ENCODE measurements at regions not wholly inside any gene's neighbourhood (a gene's known extent, or its start where the extent isn't known, plus 50 kb on each side); places are given as distances from the start of the nearest gene placed in this dataset.
"Not testable (repeated sequence)": the region's sequence is repeated elsewhere in the genome, so short reads cannot be mapped to it uniquely, and the experiment has no call there.

DNA sequence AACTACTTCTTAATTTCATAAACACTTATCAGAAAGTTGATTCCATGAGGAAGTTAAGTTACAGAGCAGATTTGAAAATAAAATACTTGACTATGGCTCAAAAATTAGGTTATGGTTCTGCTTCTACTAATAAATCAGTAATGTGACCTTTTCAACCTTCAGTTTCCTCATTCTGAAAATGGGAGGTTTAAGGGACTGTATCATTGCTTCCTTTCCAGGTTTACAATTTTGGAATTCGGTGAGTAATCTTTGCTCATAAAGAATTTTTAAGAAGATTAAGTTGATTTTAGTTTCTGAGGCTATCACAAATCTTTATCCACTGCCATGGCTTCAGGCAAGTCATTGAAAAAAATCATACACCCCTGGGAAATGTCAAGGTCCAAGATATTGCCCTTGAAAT is 1061.2 kb downstream of the DIPK2A start:
- H3K36me3 Mint-ChIP-seq (ENCODE audit: low read depth), result no peaks in the 10 kb centered on the region
- intact Hi-C loops (cut with micrococcal nuclease), result no loop called here
- no peak overlapping the region for H3K27ac Mint-ChIP-seq
- no peak for DNase-seq
- no peaks in the 10 kb centered on the region for H3K9me3 Mint-ChIP-seq
- no peaks in the 10 kb centered on the region for H3K4me1 Mint-ChIP-seq
- no peak overlapping the region for H3K4me3 Mint-ChIP-seq
- H3K27me3 Mint-ChIP-seq, result no peaks in the 10 kb centered on the region

DNA sequence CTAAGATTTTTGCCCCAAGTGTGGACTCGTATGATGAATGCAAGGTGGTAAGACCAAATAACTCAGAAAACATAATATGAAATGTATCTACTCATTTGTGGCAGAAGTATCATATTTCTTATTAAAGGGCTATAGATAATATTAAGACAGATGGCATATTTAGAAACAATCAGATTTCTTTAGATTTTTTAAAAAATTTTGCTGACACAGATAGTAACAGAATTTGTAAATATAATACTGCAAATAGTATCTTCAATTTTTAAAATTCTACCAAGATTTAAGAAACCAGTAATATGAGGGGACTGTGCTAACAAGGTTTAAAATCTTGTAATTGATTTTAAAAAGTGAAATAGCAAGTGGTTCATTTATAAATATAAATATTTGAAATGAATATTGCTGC is 1064.1 kb downstream of the DIPK2A start:
- no peaks in the 10 kb centered on the region for H3K36me3 Mint-ChIP-seq (ENCODE audit: low read depth)
- H3K27me3 Mint-ChIP-seq, result no peaks in the 10 kb centered on the region
- H3K4me3 Mint-ChIP-seq, result no peak overlapping the region
- no peak for DNase-seq
- intact Hi-C loops (cut with micrococcal nuclease), result no loop called here
- H3K4me1 Mint-ChIP-seq, result no peaks in the 10 kb centered on the region
- H3K27ac Mint-ChIP-seq, result no peak overlapping the region
- no peaks in the 10 kb centered on the region for H3K9me3 Mint-ChIP-seq

DNA sequence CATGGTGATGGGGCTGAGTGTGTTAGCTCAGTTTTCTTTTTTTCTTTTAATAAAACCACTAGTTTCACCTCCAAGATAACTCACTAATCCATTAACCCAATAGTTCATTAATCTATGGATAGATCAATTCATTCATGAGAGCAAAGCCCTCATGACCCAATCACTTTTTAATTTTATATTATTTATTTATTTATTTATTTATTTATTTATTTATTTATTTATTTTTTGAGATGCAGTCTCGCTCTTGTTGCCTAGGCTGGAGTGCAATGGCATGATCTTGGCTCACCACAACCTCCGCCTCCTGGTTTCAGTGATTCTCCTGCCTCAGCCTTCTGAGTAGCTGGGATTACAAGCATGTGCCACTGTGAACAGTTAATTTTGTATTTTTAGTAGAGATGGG is 1082.4 kb downstream of the DIPK2A start:
- H3K4me3 Mint-ChIP-seq; H3K4me1 Mint-ChIP-seq; H3K27ac Mint-ChIP-seq; H3K36me3 Mint-ChIP-seq (ENCODE audit: low read depth); H3K27me3 Mint-ChIP-seq; DNase-seq; H3K9me3 Mint-ChIP-seq; intact Hi-C loops (cut with micrococcal nuclease): not testable (repeated sequence)

DNA sequence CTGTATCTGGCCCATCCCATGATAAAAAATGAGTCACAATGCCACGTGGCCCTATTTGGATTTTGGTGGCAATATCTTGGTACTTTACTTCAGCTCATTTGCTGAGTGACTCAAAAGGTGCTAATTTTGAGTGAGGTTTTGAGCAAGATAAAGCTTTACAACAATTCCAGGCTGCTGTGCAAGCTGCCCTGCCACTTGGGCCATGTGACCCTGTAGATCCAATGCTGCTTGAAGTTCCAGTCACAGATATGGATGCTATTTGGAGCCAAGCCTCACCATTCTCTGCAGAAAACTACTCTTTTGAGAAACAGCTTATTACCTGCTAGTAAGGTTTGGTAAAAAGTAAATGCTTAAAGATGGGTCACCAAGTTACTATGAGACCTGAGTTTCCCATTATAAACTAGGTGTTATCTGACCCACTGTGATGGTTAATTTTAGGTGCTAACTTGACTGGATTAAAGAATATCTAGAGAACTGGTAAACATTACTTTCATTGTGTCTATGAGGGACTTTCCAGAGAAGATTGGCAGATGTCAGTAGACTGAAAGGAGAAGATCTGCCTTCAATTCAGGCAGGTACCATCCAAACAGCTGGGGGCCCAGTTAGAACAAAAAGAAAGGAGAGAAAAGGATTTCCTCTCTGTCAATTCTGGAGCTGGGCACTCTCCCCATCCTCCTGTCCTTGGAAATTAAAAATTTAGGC is 1083.9 kb downstream of the DIPK2A start:
- intact Hi-C loops (cut with micrococcal nuclease), result no loop called here
- no peaks in the 10 kb centered on the region for H3K27me3 Mint-ChIP-seq
- no peak overlapping the region for H3K4me3 Mint-ChIP-seq
- H3K9me3 Mint-ChIP-seq, result no peaks in the 10 kb centered on the region
- H3K27ac Mint-ChIP-seq, result no peak overlapping the region
- H3K36me3 Mint-ChIP-seq (ENCODE audit: low read depth), result no peaks in the 10 kb centered on the region
- no peaks in the 10 kb centered on the region for H3K4me1 Mint-ChIP-seq
- no peak for DNase-seq

DNA sequence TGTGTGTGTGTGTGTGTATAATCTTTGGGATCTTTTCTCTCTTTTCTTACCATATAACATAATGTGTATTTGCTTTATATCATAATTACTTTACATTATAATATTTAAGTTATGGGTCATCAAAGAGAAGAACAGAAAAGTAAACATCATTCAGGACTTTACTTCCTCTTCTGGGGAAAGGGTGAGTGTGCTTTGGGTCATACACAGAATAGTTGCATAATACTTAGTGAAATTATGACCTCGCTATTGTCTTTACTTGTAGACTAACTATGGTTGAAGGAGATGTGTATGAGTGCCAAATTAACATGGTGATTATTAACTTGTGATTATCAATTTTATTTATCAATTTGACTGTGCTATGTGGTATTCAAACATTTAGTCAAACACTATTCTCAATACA is 1086.9 kb downstream of the DIPK2A start:
- no peak for DNase-seq
- no peaks in the 10 kb centered on the region for H3K27me3 Mint-ChIP-seq
- no peak overlapping the region for H3K27ac Mint-ChIP-seq
- no peaks in the 10 kb centered on the region for H3K4me1 Mint-ChIP-seq
- no peaks in the 10 kb centered on the region for H3K36me3 Mint-ChIP-seq (ENCODE audit: low read depth)
- intact Hi-C loops (cut with micrococcal nuclease), result no loop called here
- no peak overlapping the region for H3K4me3 Mint-ChIP-seq
- H3K9me3 Mint-ChIP-seq, result no peaks in the 10 kb centered on the region

DNA sequence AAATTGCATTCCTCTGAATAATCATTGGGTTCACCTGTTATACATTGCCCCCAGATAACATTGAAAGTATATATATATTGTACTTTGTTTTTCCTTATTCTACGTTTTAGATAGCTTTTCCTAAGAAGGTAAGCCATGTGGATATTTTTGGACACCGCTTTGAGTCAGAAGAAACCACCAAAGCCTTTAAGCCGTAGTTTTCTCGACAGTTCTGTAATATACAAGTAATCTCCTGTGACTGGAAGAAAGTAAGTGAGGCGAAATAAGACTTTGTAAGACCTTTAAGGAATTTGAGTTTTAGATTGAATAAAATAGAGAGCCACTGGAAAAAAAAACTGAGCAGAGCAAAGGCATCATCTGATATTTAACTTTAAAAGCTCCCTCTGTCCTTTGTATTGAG is 1092.0 kb downstream of the DIPK2A start:
- Mint-ChIP-seq H3K27me3 (no peaks in the 10 kb centered on the region), H3K9me3 (peaks cover 5% of the 10 kb centered on the region), H3K36me3 (ENCODE audit: low read depth) (no peaks in the 10 kb centered on the region), H3K4me3 (no peak overlapping the region), H3K27ac (no peak overlapping the region), H3K4me1 (no peaks in the 10 kb centered on the region)
- DNase-seq, result no peak
- intact Hi-C loops (cut with micrococcal nuclease), result no loop called here

DNA sequence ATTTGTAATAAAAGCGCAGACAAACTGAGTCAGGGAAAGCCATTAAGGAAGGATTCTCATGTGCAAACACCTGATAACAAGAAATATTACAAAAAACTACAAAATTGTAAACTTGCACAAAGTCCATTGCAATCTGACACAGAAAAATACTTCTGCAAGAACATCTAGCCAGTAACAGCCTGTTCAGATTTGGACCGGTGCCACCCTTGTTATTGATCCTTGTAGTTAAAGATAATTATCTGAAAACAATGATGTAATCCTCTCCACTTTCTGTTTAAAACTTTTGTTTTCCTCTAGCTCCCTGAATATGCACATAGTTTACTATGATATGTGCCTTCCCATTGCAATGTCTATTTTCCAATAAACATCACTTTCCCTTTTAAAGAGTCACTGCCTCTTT is 1090.2 kb downstream of the PLOD2 start:
- H3K4me3 Mint-ChIP-seq, result no peak overlapping the region
- no peaks in the 10 kb centered on the region for H3K36me3 Mint-ChIP-seq (ENCODE audit: low read depth)
- DNase-seq, result no peak
- intact Hi-C loops (cut with micrococcal nuclease), result no loop called here
- H3K27me3 Mint-ChIP-seq, result no peaks in the 10 kb centered on the region
- no peaks in the 10 kb centered on the region for H3K4me1 Mint-ChIP-seq
- H3K9me3 Mint-ChIP-seq, result peaks cover 4% of the 10 kb centered on the region
- H3K27ac Mint-ChIP-seq, result no peak overlapping the region

DNA sequence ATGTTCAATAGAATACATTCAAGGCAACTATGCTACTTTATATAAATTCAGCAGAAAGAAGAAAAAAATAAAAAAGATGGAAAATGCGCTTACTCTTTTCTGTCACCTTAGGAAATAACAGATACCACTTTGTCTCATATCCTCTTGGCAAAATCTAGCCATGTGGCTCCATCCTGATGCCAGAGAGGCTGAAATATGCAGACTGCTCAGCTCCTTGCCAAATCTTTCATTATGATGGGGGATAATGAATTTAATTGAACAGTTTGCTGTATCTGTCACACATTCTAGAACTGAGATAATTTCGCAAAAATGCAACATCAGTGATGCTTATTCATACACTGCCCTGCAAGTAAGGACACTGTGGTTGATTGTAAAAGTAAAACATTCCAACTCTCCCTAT is 1081.5 kb downstream of the PLOD2 start:
- no peak for DNase-seq
- H3K9me3 Mint-ChIP-seq, result no peaks in the 10 kb centered on the region
- no peak overlapping the region for H3K4me3 Mint-ChIP-seq
- H3K4me1 Mint-ChIP-seq, result no peaks in the 10 kb centered on the region
- no peaks in the 10 kb centered on the region for H3K36me3 Mint-ChIP-seq (ENCODE audit: low read depth)
- intact Hi-C loops (cut with micrococcal nuclease), result no loop called here
- H3K27ac Mint-ChIP-seq, result no peak overlapping the region
- H3K27me3 Mint-ChIP-seq, result no peaks in the 10 kb centered on the region

DNA sequence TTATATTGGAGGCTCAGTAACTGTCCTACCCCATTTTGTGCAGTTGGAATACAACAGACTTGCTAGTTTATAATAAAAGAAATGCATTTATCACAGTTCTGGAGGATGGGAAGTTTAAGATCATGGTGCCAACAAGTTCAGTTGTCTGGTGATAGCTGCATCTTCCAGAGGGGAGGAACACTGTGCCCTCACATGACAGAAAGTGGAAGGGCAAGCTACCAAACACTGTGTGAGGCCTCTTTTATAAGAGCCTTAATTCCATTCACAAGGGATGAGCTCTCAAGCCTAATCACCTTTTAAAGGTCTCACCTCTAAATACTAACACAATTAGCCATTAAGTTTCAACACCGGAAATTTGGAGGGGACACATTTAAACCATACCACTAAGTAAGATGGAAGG is 1073.9 kb downstream of the PLOD2 start:
- intact Hi-C loops (cut with micrococcal nuclease), result no loop called here
- no peak for DNase-seq
- Mint-ChIP-seq H3K36me3 (ENCODE audit: low read depth) (no peaks in the 10 kb centered on the region), H3K9me3 (no peaks in the 10 kb centered on the region), H3K27me3 (no peaks in the 10 kb centered on the region), H3K4me1 (no peaks in the 10 kb centered on the region), H3K27ac (no peak overlapping the region), H3K4me3 (no peak overlapping the region)

DNA sequence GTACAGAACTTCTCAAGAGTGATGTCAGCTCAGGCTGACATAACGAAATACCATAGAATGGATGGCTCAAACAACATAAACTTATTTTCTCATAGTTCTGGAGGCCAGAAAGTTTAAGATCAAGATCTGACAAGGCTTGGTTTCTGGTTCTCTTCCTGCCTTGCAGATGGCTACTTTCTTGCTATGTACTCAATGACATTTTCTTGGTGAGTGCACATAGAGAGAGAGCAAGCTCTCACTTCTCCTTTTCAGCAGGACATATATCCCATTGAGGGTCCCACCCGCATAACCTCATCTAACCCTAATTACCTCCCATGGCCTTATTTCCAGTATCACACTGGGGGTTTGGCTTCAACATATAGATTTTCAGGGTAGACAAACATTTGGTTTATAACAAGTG is 1072.1 kb downstream of the PLOD2 start:
- H3K4me3 Mint-ChIP-seq, result no peak overlapping the region
- no peak overlapping the region for H3K27ac Mint-ChIP-seq
- no peaks in the 10 kb centered on the region for H3K9me3 Mint-ChIP-seq
- H3K4me1 Mint-ChIP-seq, result no peaks in the 10 kb centered on the region
- intact Hi-C loops (cut with micrococcal nuclease), result no loop called here
- no peaks in the 10 kb centered on the region for H3K36me3 Mint-ChIP-seq (ENCODE audit: low read depth)
- H3K27me3 Mint-ChIP-seq, result no peaks in the 10 kb centered on the region
- no peak for DNase-seq

DNA sequence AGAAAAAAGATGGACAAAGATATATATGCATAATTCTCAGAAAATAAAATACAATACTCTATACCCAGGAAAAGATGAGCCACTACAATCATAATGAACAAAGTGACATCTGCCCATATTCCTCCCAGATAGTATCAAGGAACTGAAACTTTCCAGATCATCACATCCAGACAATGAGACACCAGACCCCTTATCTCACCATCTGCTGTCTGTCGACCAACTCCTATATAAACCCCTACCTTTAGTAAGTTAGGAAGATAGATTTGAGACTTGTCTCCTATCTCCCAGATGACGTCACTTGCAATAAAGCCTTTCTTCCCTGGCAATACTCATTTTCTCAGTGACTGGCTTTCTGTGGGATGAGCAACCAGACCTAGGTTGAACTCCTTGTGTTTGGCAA is 1071.6 kb downstream of the PLOD2 start:
- no peak overlapping the region for H3K4me3 Mint-ChIP-seq
- no peaks in the 10 kb centered on the region for H3K4me1 Mint-ChIP-seq
- no peaks in the 10 kb centered on the region for H3K9me3 Mint-ChIP-seq
- no peaks in the 10 kb centered on the region for H3K36me3 Mint-ChIP-seq (ENCODE audit: low read depth)
- H3K27ac Mint-ChIP-seq, result no peak overlapping the region
- H3K27me3 Mint-ChIP-seq, result no peaks in the 10 kb centered on the region
- no peak for DNase-seq
- intact Hi-C loops (cut with micrococcal nuclease), result no loop called here

DNA sequence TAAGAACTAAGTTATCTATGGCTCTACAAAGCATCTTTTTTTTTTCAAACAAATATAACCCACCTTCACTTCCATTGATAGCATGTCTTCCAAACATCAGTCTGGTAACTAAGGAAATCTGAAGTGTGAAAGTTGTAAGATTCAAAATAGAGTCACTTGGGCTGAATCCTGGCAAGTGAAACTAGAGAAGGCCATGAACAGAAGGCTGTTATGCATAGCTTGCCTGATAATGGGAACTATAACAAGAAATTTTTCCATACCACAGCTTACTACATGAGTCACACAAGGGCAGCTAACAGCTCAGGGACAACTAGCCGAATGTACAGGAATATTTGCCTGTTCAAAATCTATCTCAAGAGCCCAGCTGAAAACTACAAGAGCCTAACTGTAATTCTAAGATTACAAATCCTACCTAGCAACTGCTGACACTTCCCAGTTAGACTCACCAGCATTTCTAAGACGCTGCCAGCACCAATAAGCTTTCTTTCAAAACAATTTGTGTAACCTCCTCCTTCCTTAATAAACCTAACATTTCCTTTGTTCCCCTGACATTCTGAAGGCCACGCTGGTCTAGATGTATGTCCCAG is 1066.5 kb downstream of the PLOD2 start:
- Mint-ChIP-seq H3K27me3 (no peaks in the 10 kb centered on the region), H3K4me1 (no peaks in the 10 kb centered on the region), H3K4me3 (no peak overlapping the region), H3K9me3 (no peaks in the 10 kb centered on the region), H3K27ac (no peak overlapping the region), H3K36me3 (ENCODE audit: low read depth) (no peaks in the 10 kb centered on the region)
- DNase-seq, result no peak
- intact Hi-C loops (cut with micrococcal nuclease), result no loop called here

DNA sequence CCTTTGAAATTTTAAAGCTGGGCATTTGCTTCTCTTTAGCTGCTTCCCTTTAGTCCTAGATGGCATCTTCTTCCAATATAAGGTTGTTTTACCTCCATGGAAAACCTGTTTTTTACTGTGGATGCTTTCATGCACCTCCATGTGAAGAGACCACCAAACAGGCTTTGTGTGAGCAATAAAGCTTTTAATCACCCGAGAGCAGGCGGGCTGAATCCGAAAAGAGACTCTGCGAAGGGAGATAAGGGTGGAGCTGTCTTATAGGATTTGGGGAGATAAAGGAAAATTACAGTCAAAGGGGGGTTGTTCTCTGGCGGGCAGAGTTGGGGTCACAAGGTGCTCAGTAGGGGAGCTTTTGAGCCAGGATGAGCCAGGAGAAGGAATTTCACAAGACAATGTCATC is 1049.8 kb downstream of the PLOD2 start:
- H3K4me3 Mint-ChIP-seq; H3K4me1 Mint-ChIP-seq; intact Hi-C loops (cut with micrococcal nuclease); H3K27me3 Mint-ChIP-seq; H3K9me3 Mint-ChIP-seq; DNase-seq; H3K36me3 Mint-ChIP-seq (ENCODE audit: low read depth); H3K27ac Mint-ChIP-seq: not testable (repeated sequence)

DNA sequence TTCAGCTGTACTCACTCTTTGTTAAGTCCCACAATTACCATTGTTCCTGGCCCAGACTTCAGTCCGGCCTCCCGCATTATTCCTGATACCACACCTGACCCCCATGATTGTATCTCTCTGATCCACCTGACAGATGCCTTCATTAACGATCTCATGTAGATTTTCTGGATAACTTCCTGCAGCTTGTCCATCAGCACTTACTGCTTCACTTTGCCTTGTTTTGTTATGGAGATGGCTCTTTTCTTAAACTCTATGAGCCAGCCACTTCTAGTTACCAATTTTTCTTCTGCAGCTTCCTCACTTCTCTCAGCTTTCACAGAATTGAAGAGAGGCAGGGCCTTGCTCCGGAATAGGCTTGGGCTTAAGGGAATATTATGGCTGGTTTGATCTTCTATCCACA is 1044.2 kb downstream of the PLOD2 start:
- no peaks in the 10 kb centered on the region for H3K9me3 Mint-ChIP-seq
- H3K4me3 Mint-ChIP-seq, result no peak overlapping the region
- H3K27ac Mint-ChIP-seq, result no peak overlapping the region
- H3K4me1 Mint-ChIP-seq, result no peaks in the 10 kb centered on the region
- H3K36me3 Mint-ChIP-seq (ENCODE audit: low read depth), result no peaks in the 10 kb centered on the region
- H3K27me3 Mint-ChIP-seq, result no peaks in the 10 kb centered on the region
- DNase-seq, result no peak
- intact Hi-C loops (cut with micrococcal nuclease), result no loop called here

DNA sequence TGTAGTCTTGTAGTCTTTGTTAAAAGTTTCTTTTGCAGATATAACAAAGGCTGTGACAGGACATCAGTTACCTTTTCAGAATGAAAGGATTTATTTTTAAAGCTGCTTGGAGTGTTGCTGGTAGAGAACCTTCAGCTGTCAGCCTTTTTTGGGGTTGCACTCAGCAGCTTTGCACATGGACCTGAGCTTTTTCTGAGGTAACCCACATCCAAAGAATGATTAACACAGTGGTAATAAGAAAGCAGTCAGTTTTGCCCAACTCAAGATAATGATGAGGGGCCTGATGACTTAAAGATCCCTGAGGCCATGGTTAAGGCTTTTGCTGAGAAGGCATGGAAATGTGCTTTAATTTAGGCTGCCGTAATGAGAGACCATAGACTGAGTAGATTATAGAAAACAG is 1042.7 kb downstream of the PLOD2 start:
- H3K9me3 Mint-ChIP-seq, result no peaks in the 10 kb centered on the region
- H3K27me3 Mint-ChIP-seq, result no peaks in the 10 kb centered on the region
- intact Hi-C loops (cut with micrococcal nuclease), result no loop called here
- no peaks in the 10 kb centered on the region for H3K36me3 Mint-ChIP-seq (ENCODE audit: low read depth)
- H3K4me1 Mint-ChIP-seq, result no peaks in the 10 kb centered on the region
- no peak overlapping the region for H3K4me3 Mint-ChIP-seq
- H3K27ac Mint-ChIP-seq, result no peak overlapping the region
- DNase-seq, result no peak
